GM23338 (cell line): ENCODE measurements at regions not wholly inside any gene's neighbourhood (a gene's known extent, or its start where the extent isn't known, plus 50 kb on each side); places are given as distances from the start of the nearest gene placed in this dataset.
"Not testable (repeated sequence)": the region's sequence is repeated elsewhere in the genome, so short reads cannot be mapped to it uniquely, and the experiment has no call there.

Source experiments
- ATAC-seq: fragments of 200-7000 bp; cut with Tn5 transposase; 3 replicates; pipeline ENCODE4 v1.9.1; 2020
- DNase-seq: peaks from one replicate; pipeline ENCODE4 v3.0.0-alpha.2; 2015; ENCODE audit warnings: low spot score
- H2AFZ ChIP-seq: fragments of 200-600 bp; sonication (generic); 2 replicates; pipeline ENCODE4 v1.8.0; 2016; ENCODE audit warnings: antibody characterized with exemption, mild to moderate bottlenecking, moderate library complexity
- H3F3A ChIP-seq: fragments of 200-600 bp; sonication (generic); replicated peaks from 2 replicates; pipeline ENCODE4 v1.8.0; 2017; ENCODE audit warnings: antibody characterized with exemption, mixed run types, low read depth
- H3K27ac ChIP-seq: fragments of 200-600 bp; sonication (generic); 2 replicates; pipeline ENCODE4 v1.6.1; 2016; ENCODE audit warnings: low read depth
- H3K27me3 ChIP-seq: fragments of 200-600 bp; sonication (generic); 2 replicates; pipeline ENCODE4 v1.8.0; 2016; ENCODE audit warnings: mild to moderate bottlenecking, mixed run types, moderate library complexity; ENCODE audit not compliant: insufficient read depth
- H3K36me3 ChIP-seq: fragments of 200-600 bp; sonication (generic); 2 replicates; pipeline ENCODE4 v1.8.0; 2016; ENCODE audit warnings: mild to moderate bottlenecking; ENCODE audit not compliant: insufficient read depth
- H3K4me1 ChIP-seq: fragments of 200-600 bp; sonication (generic); 2 replicates; pipeline ENCODE4 v1.8.0; 2016; ENCODE audit warnings: mild to moderate bottlenecking, moderate library complexity; ENCODE audit not compliant: insufficient read depth
- H3K4me2 ChIP-seq: fragments of 200-600 bp; sonication (generic); 2 replicates; pipeline ENCODE4 v1.7.1; 2017; ENCODE audit warnings: mixed run types
- H3K4me3 ChIP-seq: fragments of 200-600 bp; sonication (generic); 2 replicates; pipeline ENCODE4 v1.6.1; 2016; ENCODE audit warnings: mixed run types
- H3K79me2 ChIP-seq: fragments of 200-600 bp; sonication (generic); replicated peaks from 2 replicates; pipeline ENCODE4 v1.8.0; 2017; ENCODE audit warnings: mild to moderate bottlenecking; ENCODE audit not compliant: insufficient read depth
- H3K9me2 ChIP-seq: fragments of 200-600 bp; sonication (generic); 2 replicates; pipeline ENCODE4 v1.8.0; 2017; ENCODE audit not compliant: insufficient read depth
- H4K20me1 ChIP-seq: fragments of 200-600 bp; sonication (generic); replicated peaks from 2 replicates; pipeline ENCODE4 v1.8.0; 2017; ENCODE audit warnings: mild to moderate bottlenecking; ENCODE audit not compliant: insufficient read depth
- H3K27ac Mint-ChIP-seq: 2 replicates; pipeline ENCODE4 v1.8.0; 2020; ENCODE audit warnings: inconsistent platforms, mild to moderate bottlenecking, moderate library complexity, mixed read lengths
- H3K27me3 Mint-ChIP-seq: 3 replicates; pipeline ENCODE4 v1.8.0; 2022; ENCODE audit warnings: low read depth, mild to moderate bottlenecking, moderate library complexity, mixed read lengths, inconsistent platforms; ENCODE audit not compliant: insufficient read depth, poor library complexity
- H3K36me3 Mint-ChIP-seq: 3 replicates; pipeline ENCODE4 v1.8.0; 2021; ENCODE audit warnings: low read depth, mild to moderate bottlenecking, inconsistent platforms, moderate library complexity, mixed read lengths
- H3K4me1 Mint-ChIP-seq: 3 replicates; pipeline ENCODE4 v1.8.0; 2020; ENCODE audit warnings: mild to moderate bottlenecking, inconsistent platforms, mixed read lengths
- H3K4me3 Mint-ChIP-seq: 3 replicates; pipeline ENCODE4 v1.8.0; 2021; ENCODE audit warnings: moderate library complexity, mild to moderate bottlenecking, inconsistent platforms, mixed read lengths
- H3K9me3 Mint-ChIP-seq: 3 replicates; pipeline ENCODE4 v1.8.0; 2020; ENCODE audit warnings: moderate library complexity, mild to moderate bottlenecking, inconsistent platforms, mixed read lengths
- EZH2 ChIP-seq: fragments of 200-600 bp; sonication (generic); IDR thresholded peaks from one replicate; pipeline ENCODE4 v1.8.0; 2017; ENCODE audit warnings: antibody characterized with exemption, mild to moderate bottlenecking, low read depth; ENCODE audit not compliant: unreplicated experiment
- NANOG ChIP-seq: IDR thresholded peaks from 2 replicates; pipeline ENCODE4 v1.6.1; 2016; ENCODE audit warnings: antibody characterized with exemption, borderline replicate concordance
- POLR2AphosphoS5 ChIP-seq: IDR thresholded peaks from 2 replicates; pipeline ENCODE4 v1.6.1; 2016; ENCODE audit warnings: antibody characterized with exemption, low read depth
- STAT1 ChIP-seq: IDR thresholded peaks from one replicate; pipeline ENCODE4 v1.6.1; 2016; ENCODE audit warnings: antibody characterized with exemption; ENCODE audit not compliant: unreplicated experiment
- ZNF331 ChIP-seq: fragments of 250-450 bp; sonication (Bioruptor Pico); IDR thresholded peaks from 2 replicates; pipeline ENCODE4 v1.5.0; 2020; ENCODE audit warnings: low read depth, mild to moderate bottlenecking, moderate library complexity
- ZNF462 ChIP-seq: fragments of 250-450 bp; sonication (Bioruptor Pico); IDR thresholded peaks from 2 replicates; pipeline ENCODE4 v1.5.0; 2020; ENCODE audit warnings: mild to moderate bottlenecking, moderate library complexity

GRCh38 chr11:57942808-57943207 lies 80.9 kb upstream of the OR9Q1 start (continued):
- TF ChIP-seq ZNF462, result no peak

GRCh38 chr11:57943766-57944165 lies 79.9 kb upstream of the OR9Q1 start:
- H3K27ac Mint-ChIP-seq, H3K27ac ChIP-seq, H3K4me1 Mint-ChIP-seq, H3K4me2 ChIP-seq, H3K4me1 ChIP-seq, H3K9me2 ChIP-seq, H3K27me3 Mint-ChIP-seq, H4K20me1 ChIP-seq, H3K36me3 ChIP-seq, H3K4me3 Mint-ChIP-seq, H3K79me2 ChIP-seq, H3F3A ChIP-seq, H3K4me3 ChIP-seq, H2AFZ ChIP-seq, H3K36me3 Mint-ChIP-seq, H3K27me3 ChIP-seq, DNase-seq, ATAC-seq: not testable (repeated sequence)
- H3K9me3 Mint-ChIP-seq, result peaks cover 14% of the 10 kb centered on the region

GRCh38 chr11:57946628-57947027 lies 77.1 kb upstream of the OR9Q1 start:
- Histone ChIP-seq H3K27me3 (no peaks in the 10 kb centered on the region), H3K4me3 (no peak overlapping the region), H3F3A (no peaks in the 10 kb centered on the region), H3K4me1 (no peaks in the 10 kb centered on the region), H3K79me2 (no peaks in the 10 kb centered on the region), H3K4me2 (no peak overlapping the region), H3K27ac (no peak overlapping the region), H4K20me1 (no peaks in the 10 kb centered on the region), H3K36me3 (no peaks in the 10 kb centered on the region), H3K9me2 (peaks cover 9% of the 10 kb centered on the region; the same call in 1 of the 2 replicates), H2AFZ (no peak overlapping the region)
- Mint-ChIP-seq H3K4me1 (no peaks in the 10 kb centered on the region), H3K27ac (no peak overlapping the region), H3K4me3 (no peak overlapping the region), H3K36me3 (peaks cover 3% of the 10 kb centered on the region), H3K9me3 (peaks cover 14% of the 10 kb centered on the region), H3K27me3 (peaks cover 7% of the 10 kb centered on the region)
- TF ChIP-seq ZNF331 (CRISPR knock-in tag) (no peak), STAT1 (no peak), ZNF462 (no peak), NANOG (no peak), EZH2 (no peak), POLR2AphosphoS5 (no peak)
- DNase-seq (no peak), ATAC-seq (no peak)
